H9 (cell line): ENCODE measurements at regions not wholly inside any gene's neighbourhood (a gene's known extent, or its start where the extent isn't known, plus 50 kb on each side); places are given as distances from the start of the nearest gene placed in this dataset.

ENCODE experiments used
- DNase-seq: peaks from one replicate; pipeline ENCODE4 v3.0.0-alpha.2; 2017
- H2AFZ ChIP-seq: one replicate; pipeline ENCODE4 v1.6.1; 2013; ENCODE audit warnings: mild to moderate bottlenecking, low read length, control low read depth, moderate library complexity
- H2AK5ac ChIP-seq: 2 replicates; pipeline ENCODE4 v1.6.1; 2013; ENCODE audit warnings: low read length, control low read depth, mixed read lengths; ENCODE audit not compliant: insufficient read length
- H2BK120ac ChIP-seq: one replicate; pipeline ENCODE4 v1.6.1; 2013; ENCODE audit warnings: low read depth, mild to moderate bottlenecking, low read length, control low read depth, inconsistent platforms; ENCODE audit not compliant: poor library complexity, severe bottlenecking
- H2BK12ac ChIP-seq: 2 replicates; pipeline ENCODE4 v1.6.1; 2013; ENCODE audit warnings: low read length, control low read depth, mixed read lengths, low read depth; ENCODE audit not compliant: insufficient read length
- H2BK15ac ChIP-seq: 2 replicates; pipeline ENCODE4 v1.6.1; 2013; ENCODE audit warnings: low read depth, low read length, control low read depth
- H2BK20ac ChIP-seq: one replicate; pipeline ENCODE4 v1.6.1; 2013; ENCODE audit warnings: low read depth, mild to moderate bottlenecking, low read length, control low read depth, inconsistent platforms; ENCODE audit not compliant: poor library complexity, severe bottlenecking
- H2BK5ac ChIP-seq: 2 replicates; pipeline ENCODE4 v1.6.1; 2013; ENCODE audit warnings: low read length, control low read depth, mixed read lengths; ENCODE audit not compliant: insufficient read length
- H3K14ac ChIP-seq: 2 replicates; pipeline ENCODE4 v1.6.1; 2013; ENCODE audit warnings: low read length, control low read depth; ENCODE audit not compliant: insufficient read depth
- H3K18ac ChIP-seq: 2 replicates; pipeline ENCODE4 v1.6.1; 2013; ENCODE audit warnings: low read depth, mild to moderate bottlenecking, mixed read lengths, low read length, control low read depth; ENCODE audit not compliant: insufficient read length
- H3K23ac ChIP-seq: 2 replicates; pipeline ENCODE4 v1.6.1; 2013; ENCODE audit warnings: low read length, control low read depth, mixed read lengths, low read depth; ENCODE audit not compliant: insufficient read length
- H3K23me2 ChIP-seq: 2 replicates; pipeline ENCODE4 v1.6.1; 2013; ENCODE audit warnings: low read depth, mild to moderate bottlenecking, mixed read lengths, low read length, control low read depth; ENCODE audit not compliant: insufficient read length, poor library complexity, severe bottlenecking
- H3K27ac ChIP-seq: 2 replicates; pipeline ENCODE4 v1.5.1; 2013; ENCODE audit warnings: low read length, control low read depth, mixed read lengths, low read depth; ENCODE audit not compliant: insufficient read length
- H3K27me3 ChIP-seq: 2 replicates; pipeline ENCODE4 v1.6.1; 2013; ENCODE audit warnings: low read length, control low read depth, inconsistent platforms; ENCODE audit not compliant: insufficient read depth
- H3K4ac ChIP-seq: 2 replicates; pipeline ENCODE4 v1.6.1; 2013; ENCODE audit warnings: low read depth, mild to moderate bottlenecking, control low read depth, inconsistent platforms, low read length, moderate library complexity
- H3K4me1 ChIP-seq: 2 replicates; pipeline ENCODE4 v1.6.1; 2013; ENCODE audit warnings: low read length, control low read depth, inconsistent platforms; ENCODE audit not compliant: insufficient read depth
- H3K4me2 ChIP-seq: 2 replicates; pipeline ENCODE4 v1.6.1; 2013; ENCODE audit warnings: low read length, control low read depth, mixed read lengths; ENCODE audit not compliant: insufficient read length, insufficient read depth
- H3K56ac ChIP-seq: 2 replicates; pipeline ENCODE4 v1.6.1; 2013; ENCODE audit warnings: low read depth, mild to moderate bottlenecking, mixed read lengths, low read length, control low read depth; ENCODE audit not compliant: insufficient read length
- H3K79me1 ChIP-seq: 2 replicates; pipeline ENCODE4 v1.6.1; 2013; ENCODE audit warnings: low read depth, mild to moderate bottlenecking, moderate library complexity, low read length, control low read depth, inconsistent platforms; ENCODE audit not compliant: insufficient read depth, poor library complexity, severe bottlenecking
- H3K79me2 ChIP-seq: 2 replicates; pipeline ENCODE4 v1.6.1; 2013; ENCODE audit warnings: low read length, control low read depth, inconsistent platforms; ENCODE audit not compliant: insufficient read depth
- H3K9ac ChIP-seq: 2 replicates; pipeline ENCODE4 v1.6.1; 2013; ENCODE audit warnings: low read length, control low read depth, mixed read lengths; ENCODE audit not compliant: insufficient read length; ENCODE audit errors: extremely low read depth
- H3K9me3 ChIP-seq: one replicate; pipeline ENCODE4 v1.6.1; 2013; ENCODE audit warnings: low read depth, low read length, inconsistent platforms; ENCODE audit not compliant: control insufficient read depth
- H3T11ph ChIP-seq: one replicate; pipeline ENCODE4 v1.6.1; 2013; ENCODE audit warnings: mild to moderate bottlenecking, low read length, control low read depth, inconsistent platforms
- H4K20me1 ChIP-seq: one replicate; pipeline ENCODE4 v1.6.1; 2013; ENCODE audit not compliant: control insufficient read depth, insufficient read length, insufficient read depth
- H4K5ac ChIP-seq: 2 replicates; pipeline ENCODE4 v1.6.1; 2013; ENCODE audit warnings: low read depth, mild to moderate bottlenecking, mixed read lengths, low read length, control low read depth; ENCODE audit not compliant: insufficient read length
- H4K8ac ChIP-seq: replicated peaks from 2 replicates; pipeline ENCODE4 v1.6.1; 2013; ENCODE audit warnings: low read length, control low read depth, mixed read lengths, low read depth; ENCODE audit not compliant: insufficient read length
- H4K91ac ChIP-seq: 2 replicates; pipeline ENCODE4 v1.6.1; 2013; ENCODE audit warnings: low read depth, mild to moderate bottlenecking, moderate library complexity, mixed read lengths, low read length, control low read depth; ENCODE audit not compliant: insufficient read length
- H3K27ac Mint-ChIP-seq, 3 experiments: 2 replicates in 2 of 3; 3 replicates in 1 of 3; pipeline ENCODE4 v1.8.0; 2020 to 2021; ENCODE audit warnings: mixed read lengths in 3 of 3, mild to moderate bottlenecking in 1 of 3, moderate library complexity in 1 of 3
- H3K27me3 Mint-ChIP-seq: 2 replicates; pipeline ENCODE4 v1.8.0; 2021; ENCODE audit warnings: low read depth, mild to moderate bottlenecking, moderate library complexity, mixed read lengths
- H3K36me3 Mint-ChIP-seq, 3 experiments: 2 replicates in 2 of 3; 3 replicates in 1 of 3; pipeline ENCODE4 v1.8.0; 2020 to 2021; ENCODE audit warnings: low read depth in 3 of 3, mixed read lengths in 3 of 3; ENCODE audit not compliant: insufficient read depth in 1 of 3
- H3K4me1 Mint-ChIP-seq, 2 experiments: 2 replicates each; pipeline ENCODE4 v1.8.0; 2020; ENCODE audit warnings: mixed read lengths in 2 of 2
- H3K4me3 Mint-ChIP-seq, 2 experiments: 2 replicates in 1 of 2; 3 replicates in 1 of 2; pipeline ENCODE4 v1.8.0; 2020 to 2021; ENCODE audit warnings: mild to moderate bottlenecking in 2 of 2, mixed read lengths in 2 of 2, moderate library complexity in 1 of 2
- H3K9me3 Mint-ChIP-seq, 2 experiments: 2 replicates in 1 of 2; 3 replicates in 1 of 2; pipeline ENCODE4 v1.8.0; 2020; ENCODE audit warnings: mild to moderate bottlenecking in 2 of 2, mixed read lengths in 2 of 2, moderate library complexity in 1 of 2
- WGBS: extraction: QIAGEN DNeasy Blood & Tissue Kit; methylation state at CpG from one replicate; pipeline ENCODE4 v1.1.7; 2013; ENCODE audit warnings: missing lambda C conversion rate, low lambda C conversion rate, mixed read lengths; ENCODE audit not compliant: insufficient read length; ENCODE audit errors: extremely low coverage; 5-methylcytosine and 5-hydroxymethylcytosine counted together
- TF ChIP-seq, protein P1 (sequence below): fragments of 200-600 bp; sonication (generic); conservative IDR thresholded peaks from 3 replicates; pipeline ENCODE4 v1.8.0; 2021; ENCODE audit warnings: antibody characterized with exemption, mild to moderate bottlenecking

DNA sequence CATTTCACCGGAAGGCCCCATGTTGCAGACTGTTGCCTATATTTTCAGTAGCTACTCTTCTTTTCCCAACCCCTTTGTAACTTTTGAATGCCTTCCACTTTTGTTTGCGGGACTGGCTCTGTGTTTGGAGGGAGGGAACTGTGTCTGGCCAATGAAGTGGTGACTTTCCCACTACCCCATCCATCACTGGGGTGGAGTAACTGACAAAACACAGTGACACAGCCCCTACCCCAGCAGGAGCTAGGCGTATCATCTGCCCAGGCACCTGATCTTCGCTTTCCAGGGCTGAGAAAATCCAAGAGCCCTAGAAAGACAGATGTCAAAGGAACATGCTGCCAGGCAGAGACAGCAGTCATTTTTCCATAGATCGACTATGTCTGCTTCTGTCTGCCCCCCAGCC, 710.6 kb upstream of the CELF2 start:
- no peak overlapping the region for H3K14ac ChIP-seq

More for the DNA sequence above, 710.6 kb upstream of the CELF2 start:
- no peak overlapping the region for H4K8ac ChIP-seq
- H2AK5ac ChIP-seq = no peak overlapping the region
- Mint-ChIP-seq H3K4me1 (peaks cover 26 to 27% of the 10 kb centered on the region in 2 experiments), H3K9me3 (no peaks in the 10 kb centered on the region; a peak in 1 of 5 replicates), H3K36me3 (peaks cover 0 to 3% (median 0%) of the 10 kb centered on the region in 3 experiments; a peak in 2 of 7 replicates), H3K4me3 (no peak overlapping the region), H3K27me3 (no peaks in the 10 kb centered on the region), H3K27ac (no peak overlapping the region)
- no peak overlapping the region for H2AFZ ChIP-seq
- no peak overlapping the region for H4K91ac ChIP-seq
- peaks cover 2% of the 10 kb centered on the region; the same call in 1 of the 2 replicates for H3K4me1 ChIP-seq
- H4K20me1 ChIP-seq = no peaks in the 10 kb centered on the region
- no peak overlapping the region for H2BK12ac ChIP-seq
- H3K23ac ChIP-seq = no peak overlapping the region
- no peak overlapping the region for H4K5ac ChIP-seq
- TF ChIP-seq, protein P1, sequence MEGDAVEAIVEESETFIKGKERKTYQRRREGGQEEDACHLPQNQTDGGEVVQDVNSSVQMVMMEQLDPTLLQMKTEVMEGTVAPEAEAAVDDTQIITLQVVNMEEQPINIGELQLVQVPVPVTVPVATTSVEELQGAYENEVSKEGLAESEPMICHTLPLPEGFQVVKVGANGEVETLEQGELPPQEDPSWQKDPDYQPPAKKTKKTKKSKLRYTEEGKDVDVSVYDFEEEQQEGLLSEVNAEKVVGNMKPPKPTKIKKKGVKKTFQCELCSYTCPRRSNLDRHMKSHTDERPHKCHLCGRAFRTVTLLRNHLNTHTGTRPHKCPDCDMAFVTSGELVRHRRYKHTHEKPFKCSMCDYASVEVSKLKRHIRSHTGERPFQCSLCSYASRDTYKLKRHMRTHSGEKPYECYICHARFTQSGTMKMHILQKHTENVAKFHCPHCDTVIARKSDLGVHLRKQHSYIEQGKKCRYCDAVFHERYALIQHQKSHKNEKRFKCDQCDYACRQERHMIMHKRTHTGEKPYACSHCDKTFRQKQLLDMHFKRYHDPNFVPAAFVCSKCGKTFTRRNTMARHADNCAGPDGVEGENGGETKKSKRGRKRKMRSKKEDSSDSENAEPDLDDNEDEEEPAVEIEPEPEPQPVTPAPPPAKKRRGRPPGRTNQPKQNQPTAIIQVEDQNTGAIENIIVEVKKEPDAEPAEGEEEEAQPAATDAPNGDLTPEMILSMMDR = no peak
- no peak for DNase-seq
- H2BK20ac ChIP-seq = no peak overlapping the region
- H3K4me2 ChIP-seq = no peak overlapping the region
- no peak overlapping the region for H3K56ac ChIP-seq
- H3K27me3 ChIP-seq = no peaks in the 10 kb centered on the region
- no peaks in the 10 kb centered on the region for H3K9me3 ChIP-seq
- no peak overlapping the region for H3K27ac ChIP-seq
- H3K4ac ChIP-seq = no peak overlapping the region
- no peak overlapping the region for H2BK120ac ChIP-seq
- H3T11ph ChIP-seq = no peak overlapping the region
- H2BK5ac ChIP-seq = no peak overlapping the region
- no peaks in the 10 kb centered on the region for H3K79me2 ChIP-seq
- H3K18ac ChIP-seq = no peak overlapping the region
- no peak overlapping the region for H3K9ac ChIP-seq
- no peaks in the 10 kb centered on the region for H3K79me1 ChIP-seq
- H3K23me2 ChIP-seq = no peaks in the 10 kb centered on the region
- no CpG with 5 or more reads among the region's 5 CpGs for WGBS
- no peak overlapping the region for H2BK15ac ChIP-seq
